ENCODE measurements at regions not wholly inside any gene's neighbourhood (a gene's known extent, or its start where the extent isn't known, plus 50 kb on each side); places are given as distances from the start of the nearest gene placed in this dataset.
"Not testable (repeated sequence)": the region's sequence is repeated elsewhere in the genome, so short reads cannot be mapped to it uniquely, and the experiment has no call there.

GRCh38 chr12:24505366-24506015, 443.4 kb downstream of the BCAT1 start:
- no peak for DNase-seq

DNA sequence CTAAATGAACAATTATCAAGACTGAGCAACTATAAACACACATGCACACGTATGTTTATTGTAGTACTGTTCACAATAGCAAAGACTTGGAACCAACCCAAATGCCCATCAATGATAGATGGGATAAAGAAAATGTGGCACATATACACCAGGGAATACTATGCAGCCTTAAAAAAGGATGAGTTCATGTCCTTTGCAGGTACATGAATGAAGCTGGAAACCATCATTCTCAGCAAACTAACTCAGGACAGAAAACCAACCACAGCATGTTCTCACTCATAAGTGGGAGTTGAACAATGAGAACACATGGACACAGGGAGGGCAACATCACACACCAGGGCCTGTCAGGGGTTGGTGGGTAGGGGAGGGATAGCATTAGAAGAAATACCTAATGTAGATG, 445.4 kb downstream of the BCAT1 start:
- not testable (repeated sequence) for DNase-seq

- no peak for DNase-seq
Measured at GRCh38 chr12:24500831-24501230, 448.1 kb downstream of the BCAT1 start.

GRCh38 chr12:24500421-24500820, 448.5 kb downstream of the BCAT1 start:
- no peak for DNase-seq

DNA sequence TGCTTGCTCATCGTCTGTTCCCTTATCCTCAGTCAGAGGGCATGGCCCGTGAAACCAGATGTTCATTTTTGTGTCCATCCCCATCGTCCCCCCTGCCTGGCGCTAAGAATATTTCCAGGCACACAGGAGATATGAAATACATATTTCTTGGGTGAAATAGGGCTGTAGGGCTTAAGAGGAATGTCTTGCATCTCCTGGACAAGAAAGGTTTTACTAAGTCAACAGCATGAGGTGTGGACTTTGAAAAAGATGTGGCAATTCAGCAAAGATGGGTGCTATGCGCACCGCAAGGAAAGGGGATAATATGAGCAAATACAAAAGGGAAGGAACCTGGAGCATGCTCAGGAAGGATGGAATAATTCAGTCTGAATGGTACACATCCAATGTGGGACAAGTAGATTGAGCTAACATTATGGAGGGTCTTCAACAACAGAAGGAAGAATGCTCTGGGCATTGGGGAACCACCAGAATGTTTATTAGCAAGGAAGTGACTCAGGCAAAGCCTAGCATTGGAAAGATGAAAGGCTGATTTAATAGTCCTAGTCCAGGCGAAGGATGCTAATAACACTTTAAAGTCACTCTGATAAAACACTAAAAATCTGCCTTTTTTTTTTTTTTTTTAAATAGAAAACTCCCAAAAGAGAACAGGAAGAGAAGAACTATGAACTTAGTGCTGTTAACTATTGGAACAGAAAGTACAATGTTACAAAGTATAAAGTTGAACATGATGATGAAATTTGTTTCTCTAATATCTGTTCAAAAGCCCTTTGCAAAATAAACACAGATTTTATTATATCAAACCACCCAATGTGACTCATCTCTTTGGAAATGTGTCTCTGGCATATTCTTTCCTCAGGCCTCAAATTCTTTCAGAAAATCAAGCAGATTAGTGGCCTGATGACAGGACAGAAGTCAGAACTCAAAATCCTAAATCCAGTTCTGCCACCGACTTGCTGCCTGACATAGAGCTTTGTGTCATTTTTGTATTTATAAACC, 449.5 kb downstream of the BCAT1 start:
- no peak for DNase-seq

GRCh38 chr12:24496755-24497154, 452.1 kb downstream of the BCAT1 start:
- no peak for DNase-seq

DNA sequence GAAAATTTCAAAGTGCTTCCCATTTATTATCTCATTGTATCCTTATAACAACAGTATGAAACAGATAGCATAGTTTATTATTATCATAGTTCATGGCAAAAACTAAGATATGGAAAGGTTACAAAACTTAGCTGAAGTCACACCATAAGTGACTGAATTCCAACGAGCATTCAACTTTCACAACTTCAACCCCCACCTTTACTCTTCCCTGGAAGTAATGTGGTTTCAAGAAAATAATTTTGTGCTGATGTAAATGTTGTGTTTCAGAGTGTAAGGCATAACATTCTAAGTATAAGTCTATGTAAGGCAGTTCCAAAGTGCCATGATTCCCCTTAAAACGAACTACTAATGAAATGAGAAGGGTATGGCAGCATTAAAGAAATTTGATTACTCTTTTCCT, 454.5 kb downstream of the BCAT1 start:
- no peak for DNase-seq

DNA sequence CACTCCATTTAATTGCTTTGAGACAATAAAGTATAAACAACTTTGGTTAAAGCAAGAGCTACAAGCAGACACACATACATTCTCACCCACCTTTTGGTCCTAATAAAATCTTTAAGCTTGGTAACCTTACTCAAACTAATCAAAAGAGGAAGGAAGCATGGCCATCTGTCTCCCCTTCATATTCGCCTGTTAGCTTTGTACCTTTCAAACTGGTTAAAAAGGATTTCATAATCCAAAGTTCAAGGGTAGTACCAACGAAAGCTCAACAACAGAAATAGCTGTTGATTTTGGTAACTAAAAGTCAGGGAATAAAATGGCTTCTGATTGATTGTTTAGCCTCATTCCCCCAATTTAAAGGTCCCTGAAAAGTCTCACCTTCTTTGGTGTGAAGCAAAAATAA, 456.9 kb downstream of the BCAT1 start:
- DNase-seq = no peak

DNA sequence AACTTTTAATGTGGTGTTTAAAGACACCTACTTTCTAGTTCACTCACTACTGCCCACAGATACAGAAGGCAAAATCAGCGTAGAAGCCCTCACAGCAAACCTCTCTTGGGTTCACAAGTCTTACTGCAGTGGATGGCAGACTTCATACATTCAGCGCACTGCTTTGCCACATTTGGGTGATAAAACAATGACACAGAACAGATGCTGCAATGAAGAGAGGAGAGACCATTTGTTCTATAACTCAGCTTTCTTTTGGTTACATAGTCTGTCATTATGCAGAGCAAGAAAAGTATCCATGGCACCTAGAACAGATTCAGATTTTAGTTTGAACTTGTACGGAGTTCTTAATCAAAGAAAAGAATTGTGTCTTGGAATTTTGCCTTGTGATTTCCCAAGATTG, 459.0 kb downstream of the BCAT1 start:
- peak; percentile 3 for DNase-seq

- DNase-seq = no peak
Measured at GRCh38 chr12:24488906-24489619, 459.8 kb downstream of the BCAT1 start.

DNA sequence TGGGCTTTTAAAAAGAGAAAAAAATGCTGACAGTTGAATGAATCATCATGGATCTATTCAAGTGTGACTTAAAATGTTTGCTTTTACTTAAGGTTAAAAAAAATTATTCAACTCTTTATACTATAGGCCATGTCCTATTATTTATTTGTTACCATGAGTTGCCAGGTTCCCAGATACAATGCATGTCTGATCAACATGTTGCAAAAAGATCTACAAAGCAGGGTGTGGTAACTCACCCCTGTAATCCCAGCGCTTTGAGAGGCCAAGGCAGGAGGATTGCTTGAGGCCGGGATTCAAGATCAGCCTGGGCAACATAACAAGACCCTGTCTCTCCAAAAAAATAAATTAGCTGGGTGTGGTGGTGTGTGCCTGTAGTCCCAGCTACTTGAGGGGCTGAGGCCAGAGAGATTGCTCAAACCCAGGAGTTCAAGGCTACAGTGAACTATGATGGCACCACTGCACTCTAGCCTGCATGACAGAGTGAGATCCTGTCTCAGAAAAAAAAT, 460.8 kb downstream of the BCAT1 start:
- DNase-seq = no peak

DNA sequence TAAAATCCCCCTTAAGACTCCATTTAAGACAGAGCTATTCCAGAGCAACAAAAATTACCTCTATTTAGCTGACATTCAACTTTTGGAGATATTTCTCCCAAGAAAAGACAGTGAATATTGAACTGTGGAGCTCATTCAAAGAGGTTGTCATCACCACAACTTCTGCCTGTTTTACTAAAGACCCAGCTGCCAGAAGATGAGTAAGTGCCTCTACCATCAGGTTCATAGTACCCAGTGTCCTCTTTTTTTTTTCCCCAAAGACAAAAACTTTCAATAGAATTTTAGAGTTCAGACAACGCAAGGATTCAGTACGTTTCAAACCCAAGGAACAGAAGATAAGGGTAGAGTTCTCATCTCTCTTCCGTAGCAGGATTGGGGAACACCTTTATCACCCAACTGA, 461.3 kb downstream of the BCAT1 start:
- no peak for DNase-seq

DNA sequence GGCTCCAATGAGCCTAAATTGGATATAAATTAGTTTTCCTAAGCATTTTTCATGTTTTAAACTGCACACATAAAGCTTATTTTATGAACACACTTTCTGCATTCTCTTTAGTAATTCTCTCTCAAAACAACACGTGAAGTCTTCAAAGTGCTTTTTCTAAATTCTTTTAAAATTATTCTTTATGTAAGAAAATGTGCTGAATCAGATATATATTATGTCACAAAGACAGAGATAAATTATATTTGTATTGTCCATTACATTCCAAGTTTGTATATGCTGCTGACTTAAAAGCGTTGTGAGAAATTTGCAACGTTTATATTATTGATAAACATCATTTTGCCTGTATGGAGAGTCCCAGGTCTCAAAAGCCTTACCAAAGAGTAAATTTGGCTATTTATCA, 465.2 kb downstream of the BCAT1 start:
- no peak for DNase-seq

GRCh38 chr12:24482882-24483604, 465.9 kb downstream of the BCAT1 start:
- DNase-seq = no peak

DNA sequence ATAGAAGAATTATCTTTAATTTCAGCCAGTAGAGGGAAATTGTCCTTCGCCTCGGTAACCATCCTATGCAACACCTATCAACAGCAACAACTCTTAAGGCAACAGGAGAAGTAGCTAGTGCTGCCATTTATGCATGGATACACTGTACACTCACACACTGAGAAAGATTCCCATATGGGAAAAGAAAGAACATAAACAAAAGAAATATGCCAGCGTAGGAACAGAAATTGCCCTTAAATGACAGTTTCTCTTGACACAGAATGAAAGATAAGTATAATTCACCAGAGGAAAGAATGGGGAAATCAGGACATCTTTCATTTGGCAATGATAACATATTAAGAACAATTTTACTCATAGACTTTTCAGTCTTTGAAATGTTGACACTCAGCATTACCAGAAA, 466.9 kb downstream of the BCAT1 start:
- DNase-seq = no peak

DNA sequence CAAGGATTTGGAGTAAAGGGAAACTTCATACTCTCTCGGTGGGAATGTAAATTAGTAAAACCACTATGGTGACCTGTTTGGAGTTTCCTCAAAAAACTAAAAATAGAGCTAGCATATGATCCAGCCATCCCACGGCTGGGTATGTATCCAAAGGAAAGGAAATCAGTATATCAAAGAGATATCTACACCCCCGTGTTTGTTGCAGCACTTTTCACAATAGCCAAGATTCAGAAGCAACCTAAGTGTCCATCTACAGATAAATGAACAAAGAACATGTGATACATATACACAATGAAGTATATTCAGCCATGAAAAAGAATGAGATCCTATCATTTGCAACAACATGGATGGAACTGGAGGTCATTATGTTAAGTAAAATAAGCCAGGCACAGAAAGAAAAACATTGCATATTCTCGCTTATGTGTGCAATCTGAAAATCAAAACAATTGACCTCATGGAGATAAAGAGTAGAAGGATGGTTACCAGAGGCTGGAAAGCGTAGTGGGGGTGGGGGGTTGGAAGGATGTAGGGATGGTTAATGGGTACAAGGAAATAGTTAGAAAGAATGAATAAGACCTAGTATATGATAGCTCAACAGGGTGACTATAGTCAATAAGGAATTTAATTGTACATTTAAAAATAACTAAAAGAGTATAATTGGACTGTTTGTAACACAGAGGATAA, 468.0 kb downstream of the BCAT1 start:
- no peak for DNase-seq

- no peak for DNase-seq
Measured at GRCh38 chr12:24479131-24479530, 469.8 kb downstream of the BCAT1 start.

GRCh38 chr12:24478254-24478653, 470.6 kb downstream of the BCAT1 start:
- DNase-seq = no peak

DNA sequence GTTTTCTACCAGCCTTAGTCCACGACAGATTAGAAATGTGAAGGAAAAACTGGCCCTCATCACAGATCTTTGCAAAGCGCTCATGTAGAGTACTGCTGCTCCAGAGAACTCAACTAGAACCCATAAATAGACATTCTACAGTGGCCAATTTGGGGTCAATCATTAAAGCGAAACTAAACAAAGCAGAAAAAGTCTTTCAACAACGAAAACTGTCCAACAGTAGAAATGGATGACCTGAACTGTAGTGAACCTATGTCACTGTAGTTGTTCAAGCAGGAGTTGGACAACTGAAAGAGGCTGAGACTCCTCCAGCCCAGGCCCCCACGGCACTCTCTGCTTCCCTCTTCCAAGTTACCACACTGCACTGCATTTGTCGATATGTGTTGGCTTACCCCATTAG, 472.6 kb downstream of the BCAT1 start:
- DNase-seq = no peak

- DNase-seq = no peak
Measured at GRCh38 chr12:24475337-24475736, 473.6 kb downstream of the BCAT1 start.

GRCh38 chr12:24473097-24473496, 475.8 kb downstream of the BCAT1 start:
- DNase-seq = no peak

GRCh38 chr12:24470050-24470449, 478.9 kb downstream of the BCAT1 start:
- DNase-seq = no peak
